ENCODE measurements at regions not wholly inside any gene's neighbourhood (a gene's known extent, or its start where the extent isn't known, plus 50 kb on each side); places are given as distances from the start of the nearest gene placed in this dataset.

GRCh38 chr15:39095218-39095879 lies 485.5 kb upstream of the THBS1 start:
- Histone ChIP-seq H3K9ac (ENCODE audit: low read length) (no peak overlapping the region), H3K9me3 (ENCODE audit: low read length) (no peaks in the 10 kb centered on the region), H3K27me3 (ENCODE audit: insufficient read depth, low read depth, low read length) (no peaks in the 10 kb centered on the region), H3K9me2 (ENCODE audit: insufficient read depth, low read length) (no peaks in the 10 kb centered on the region), H3F3A (ENCODE audit: insufficient read depth, low read length, poor library complexity, severe bottlenecking) (no peaks in the 10 kb centered on the region), H3K4me2 (ENCODE audit: low read length) (no peak overlapping the region), H3K79me2 (replicated peaks; ENCODE audit: insufficient read depth, low read length) (no peaks in the 10 kb centered on the region), H2AFZ (ENCODE audit: low read depth, low read length) (no peak overlapping the region), H3K27ac (ENCODE audit: low read length) (no peak overlapping the region), H3K4me3 (ENCODE audit: low read length) (no peak overlapping the region), H3K36me3 (ENCODE audit: insufficient read depth, low read length) (no peaks in the 10 kb centered on the region), H4K20me1 (ENCODE audit: insufficient read depth) (no peaks in the 10 kb centered on the region)
- no peak for TF ChIP-seq TAF1 (IDR thresholded peaks at IDR 0.05; ENCODE audit: low read depth)

- TF ChIP-seq POLR2AphosphoS5 (IDR thresholded peaks at IDR 0.05) (no peak), TAF1 (IDR thresholded peaks at IDR 0.05; ENCODE audit: low read depth) (no peak), EZH2 (IDR thresholded peaks at IDR 0.05; ENCODE audit: borderline replicate concordance, insufficient read depth, low read length, poor library complexity, severe bottlenecking) (no peak), RAD21 (conservative IDR thresholded peaks at IDR 0.05) (no peak)
- no peak overlapping the region for H2AFZ ChIP-seq (ENCODE audit: low read depth, low read length)
- H3K4me2 ChIP-seq (ENCODE audit: low read length): no peak overlapping the region
- H3K4me3 ChIP-seq (ENCODE audit: low read length): no peak overlapping the region
- H3K9me2 ChIP-seq (ENCODE audit: insufficient read depth, low read length): no peaks in the 10 kb centered on the region
- H3K27ac ChIP-seq (ENCODE audit: low read length): no peak overlapping the region
- H4K20me1 ChIP-seq (ENCODE audit: insufficient read depth): no peaks in the 10 kb centered on the region
- no peaks in the 10 kb centered on the region for H3K27me3 ChIP-seq (ENCODE audit: insufficient read depth, low read depth, low read length)
- no peak overlapping the region for H3K9ac ChIP-seq (ENCODE audit: low read length)
- no peaks in the 10 kb centered on the region for H3K9me3 ChIP-seq (ENCODE audit: low read length)
- no peaks in the 10 kb centered on the region for H3K79me2 ChIP-seq (replicated peaks; ENCODE audit: insufficient read depth, low read length)
- H3K36me3 ChIP-seq (ENCODE audit: insufficient read depth, low read length): no peaks in the 10 kb centered on the region
- H3F3A ChIP-seq (ENCODE audit: insufficient read depth, low read length, poor library complexity, severe bottlenecking): no peaks in the 10 kb centered on the region
Observed at GRCh38 chr15:39096608-39097205, 484.2 kb upstream of the THBS1 start.

- H3K27ac ChIP-seq (ENCODE audit: low read length): no peak overlapping the region
- H3F3A ChIP-seq (ENCODE audit: insufficient read depth, low read length, poor library complexity, severe bottlenecking): no peaks in the 10 kb centered on the region
- H3K4me3 ChIP-seq (ENCODE audit: low read length): no peak overlapping the region
- no peak overlapping the region for H2AFZ ChIP-seq (ENCODE audit: low read depth, low read length)
- no peaks in the 10 kb centered on the region for H3K9me3 ChIP-seq (ENCODE audit: low read length)
- H3K27me3 ChIP-seq (ENCODE audit: insufficient read depth, low read depth, low read length): no peaks in the 10 kb centered on the region
- no peak overlapping the region for H3K9ac ChIP-seq (ENCODE audit: low read length)
- no peaks in the 10 kb centered on the region for H3K79me2 ChIP-seq (replicated peaks; ENCODE audit: insufficient read depth, low read length)
- H3K9me2 ChIP-seq (ENCODE audit: insufficient read depth, low read length): no peaks in the 10 kb centered on the region
- H4K20me1 ChIP-seq (ENCODE audit: insufficient read depth): no peaks in the 10 kb centered on the region
- H3K4me2 ChIP-seq (ENCODE audit: low read length): no peak overlapping the region
- TF ChIP-seq MXI1 (conservative IDR thresholded peaks at IDR 0.05; ENCODE audit: poor library complexity, severe bottlenecking): no peak
- H3K36me3 ChIP-seq (ENCODE audit: insufficient read depth, low read length): no peaks in the 10 kb centered on the region
Observed at GRCh38 chr15:39099524-39099923, 481.4 kb upstream of the THBS1 start.

- H3F3A ChIP-seq (ENCODE audit: insufficient read depth, low read length, poor library complexity, severe bottlenecking): no peaks in the 10 kb centered on the region
- H2AFZ ChIP-seq (ENCODE audit: low read depth, low read length): no peak overlapping the region
Observed at GRCh38 chr15:39100106-39100660, 480.7 kb upstream of the THBS1 start.

More at GRCh38 chr15:39100106-39100660, 480.7 kb upstream of the THBS1 start:
- Histone ChIP-seq H3K27ac (ENCODE audit: low read length) (no peak overlapping the region), H4K20me1 (ENCODE audit: insufficient read depth) (no peaks in the 10 kb centered on the region), H3K27me3 (ENCODE audit: insufficient read depth, low read depth, low read length) (no peaks in the 10 kb centered on the region), H3K79me2 (replicated peaks; ENCODE audit: insufficient read depth, low read length) (no peaks in the 10 kb centered on the region), H3K4me2 (ENCODE audit: low read length) (no peak overlapping the region), H3K36me3 (ENCODE audit: insufficient read depth, low read length) (no peaks in the 10 kb centered on the region), H3K4me3 (ENCODE audit: low read length) (no peak overlapping the region), H3K9ac (ENCODE audit: low read length) (no peak overlapping the region), H3K9me3 (ENCODE audit: low read length) (no peaks in the 10 kb centered on the region), H3K9me2 (ENCODE audit: insufficient read depth, low read length) (no peaks in the 10 kb centered on the region)
- TF ChIP-seq REST (IDR thresholded peaks at IDR 0.05; ENCODE audit: borderline replicate concordance) (no peak), EZH2 (IDR thresholded peaks at IDR 0.05; ENCODE audit: borderline replicate concordance, insufficient read depth, low read length, poor library complexity, severe bottlenecking) (no peak), POLR2AphosphoS5 (IDR thresholded peaks at IDR 0.05) (no peak), RAD21 (conservative IDR thresholded peaks at IDR 0.05) (no peak), SMC3 (conservative IDR thresholded peaks at IDR 0.05; ENCODE audit: poor library complexity) (no peak), TAF1 (IDR thresholded peaks at IDR 0.05; ENCODE audit: low read depth) (no peak), CTCF (IDR thresholded peaks at IDR 0.05; ENCODE audit: poor library complexity, severe bottlenecking) (no peak), MXI1 (conservative IDR thresholded peaks at IDR 0.05; ENCODE audit: poor library complexity, severe bottlenecking) (no peak), EP300 (conservative IDR thresholded peaks at IDR 0.05; ENCODE audit: poor library complexity, severe bottlenecking) (no peak)
